Neural cell (in vitro differentiated cells): ENCODE measurements at regions not wholly inside any gene's neighbourhood (a gene's known extent, or its start where the extent isn't known, plus 50 kb on each side); places are given as distances from the start of the nearest gene placed in this dataset.

Source experiments
- H2AFZ ChIP-seq: fragments of 200-600, 300-800 bp; sonication (generic), shearing (Covaris generic); 2 replicates; pipeline ENCODE4 v1.6.0; 2014; ENCODE audit warnings: low read depth, mild to moderate bottlenecking, antibody characterized with exemption, low read length, moderate library complexity
- H3F3A ChIP-seq: fragments of 200-600 bp; shearing (Covaris generic); 2 replicates; pipeline ENCODE4 v1.6.1; 2016; ENCODE audit warnings: mild to moderate bottlenecking, moderate library complexity, mixed read lengths, antibody characterized with exemption, low read length; ENCODE audit not compliant: insufficient read depth, poor library complexity, severe bottlenecking
- H3K27ac ChIP-seq: fragments of 200-600, 300-800 bp; sonication (generic), shearing (Covaris generic); 2 replicates; pipeline ENCODE4 v1.5.1; 2014; ENCODE audit warnings: mild to moderate bottlenecking, low read length, moderate library complexity
- H3K27me3 ChIP-seq: fragments of 300-800, 200-600 bp; sonication (generic), shearing (Covaris generic); 2 replicates; pipeline ENCODE4 v1.6.0; 2014; ENCODE audit warnings: mild to moderate bottlenecking, low read depth, low read length, moderate library complexity; ENCODE audit not compliant: insufficient read depth
- H3K36me3 ChIP-seq: fragments of 300-800, 200-600 bp; sonication (generic), shearing (Covaris generic); 2 replicates; pipeline ENCODE4 v1.5.1; 2014; ENCODE audit warnings: mild to moderate bottlenecking, antibody characterized with exemption, low read length, moderate library complexity; ENCODE audit not compliant: insufficient read depth
- H3K4me2 ChIP-seq: fragments of 300-800, 200-600 bp; sonication (generic), shearing (Covaris generic); 2 replicates; pipeline ENCODE4 v1.6.0; 2014; ENCODE audit warnings: mild to moderate bottlenecking, low read length
- H3K4me3 ChIP-seq: fragments of 300-800, 200-600 bp; sonication (generic), shearing (Covaris generic); 2 replicates; pipeline ENCODE4 v1.5.1; 2014; ENCODE audit warnings: mild to moderate bottlenecking, low read length, moderate library complexity
- H3K79me2 ChIP-seq: fragments of 200-600 bp; shearing (Covaris generic); replicated peaks from 2 replicates; pipeline ENCODE4 v1.6.0; 2014; ENCODE audit warnings: mild to moderate bottlenecking, low read length, moderate library complexity; ENCODE audit not compliant: insufficient read depth
- H3K9ac ChIP-seq: fragments of 300-800, 200-600 bp; sonication (generic), shearing (Covaris generic); 2 replicates; pipeline ENCODE4 v1.6.1; 2016; ENCODE audit warnings: mild to moderate bottlenecking, low read length, mixed read lengths
- H3K9me2 ChIP-seq: fragments of 200-600 bp; shearing (Covaris generic); 2 replicates; pipeline ENCODE4 v1.6.1; 2016; ENCODE audit warnings: mild to moderate bottlenecking, low read length, mixed read lengths; ENCODE audit not compliant: insufficient read depth
- H3K9me3 ChIP-seq: fragments of 200-600, 300-800 bp; sonication (generic), shearing (Covaris generic); 2 replicates; pipeline ENCODE4 v1.6.1; 2016; ENCODE audit warnings: mild to moderate bottlenecking, mixed run types, low read length, moderate library complexity, mixed read lengths
- H4K20me1 ChIP-seq: fragments of 200-600 bp; shearing (Covaris generic); 2 replicates; pipeline ENCODE4 v1.6.1; 2016; ENCODE audit warnings: mild to moderate bottlenecking, mixed run types; ENCODE audit not compliant: insufficient read depth
- CTCF ChIP-seq: fragments of 450-650 bp; IDR thresholded peaks from 2 replicates; pipeline ENCODE4 v1.5.1; 2014; ENCODE audit warnings: antibody characterized with exemption, mild to moderate bottlenecking, moderate library complexity; ENCODE audit not compliant: poor library complexity, severe bottlenecking
- EP300 ChIP-seq: fragments of 450-650 bp; conservative IDR thresholded peaks from 2 replicates; pipeline ENCODE4 v1.6.1; 2014; ENCODE audit warnings: antibody characterized with exemption, mild to moderate bottlenecking, moderate library complexity; ENCODE audit not compliant: poor library complexity, severe bottlenecking
- EZH2 ChIP-seq: fragments of 200-600, 300-800 bp; shearing (Covaris generic), sonication (generic); IDR thresholded peaks from 2 replicates; pipeline ENCODE4 v1.6.1; 2014; ENCODE audit warnings: antibody characterized with exemption, low read length, borderline replicate concordance, mild to moderate bottlenecking; ENCODE audit not compliant: insufficient read depth, poor library complexity, severe bottlenecking
- MXI1 ChIP-seq: fragments of 450-650 bp; conservative IDR thresholded peaks from 2 replicates; pipeline ENCODE4 v1.6.1; 2014; ENCODE audit warnings: antibody characterized with exemption, mild to moderate bottlenecking; ENCODE audit not compliant: poor library complexity, severe bottlenecking
- POLR2AphosphoS5 ChIP-seq: IDR thresholded peaks from 2 replicates; pipeline ENCODE4 v1.6.1; 2012
- RAD21 ChIP-seq: fragments of 450-650 bp; conservative IDR thresholded peaks from 2 replicates; pipeline ENCODE4 v1.6.1; 2014; ENCODE audit warnings: antibody characterized with exemption, mild to moderate bottlenecking, moderate library complexity
- REST ChIP-seq: IDR thresholded peaks from 2 replicates; pipeline ENCODE4 v1.6.1; 2012; ENCODE audit warnings: borderline replicate concordance
- SMC3 ChIP-seq: fragments of 450-650 bp; conservative IDR thresholded peaks from 2 replicates; pipeline ENCODE4 v1.6.1; 2014; ENCODE audit warnings: antibody characterized with exemption, mild to moderate bottlenecking, moderate library complexity; ENCODE audit not compliant: poor library complexity
- TAF1 ChIP-seq: IDR thresholded peaks from 2 replicates; pipeline ENCODE4 v1.6.1; 2012; ENCODE audit warnings: low read depth

- Histone ChIP-seq H3K9me3 (no peaks in the 10 kb centered on the region), H3K79me2 (no peaks in the 10 kb centered on the region), H3K36me3 (no peaks in the 10 kb centered on the region), H3K27me3 (no peaks in the 10 kb centered on the region), H3K9me2 (no peaks in the 10 kb centered on the region), H3K4me2 (no peak overlapping the region), H3K4me3 (no peak overlapping the region), H2AFZ (no peak overlapping the region), H3F3A (no peaks in the 10 kb centered on the region), H3K9ac (no peak overlapping the region), H3K27ac (no peak overlapping the region), H4K20me1 (no peaks in the 10 kb centered on the region)
- no peak for TF ChIP-seq EP300
- TF ChIP-seq REST, result no peak
- no peak for TF ChIP-seq TAF1
- TF ChIP-seq EZH2, result no peak
- TF ChIP-seq RAD21, result no peak
- TF ChIP-seq POLR2AphosphoS5, result no peak
- no peak for TF ChIP-seq SMC3
- TF ChIP-seq MXI1, result no peak
- TF ChIP-seq CTCF, result no peak
Observed at GRCh38 chr4:20626326-20627005, 73.8 kb upstream of the PACRGL start.

GRCh38 chr4:20627866-20628265 lies 72.4 kb upstream of the PACRGL start:
- no peak for TF ChIP-seq MXI1
- no peak for TF ChIP-seq REST
- no peak for TF ChIP-seq RAD21
- TF ChIP-seq EP300, result no peak
- no peak for TF ChIP-seq TAF1
- TF ChIP-seq SMC3, result no peak
- no peak for TF ChIP-seq CTCF
- TF ChIP-seq POLR2AphosphoS5, result no peak
- TF ChIP-seq EZH2, result no peak
- H3F3A ChIP-seq, result no peaks in the 10 kb centered on the region
- no peak overlapping the region for H3K4me3 ChIP-seq
- no peaks in the 10 kb centered on the region for H4K20me1 ChIP-seq
- no peaks in the 10 kb centered on the region for H3K27me3 ChIP-seq
- H2AFZ ChIP-seq, result no peak overlapping the region
- no peak overlapping the region for H3K27ac ChIP-seq
- no peaks in the 10 kb centered on the region for H3K9me2 ChIP-seq
- H3K36me3 ChIP-seq, result no peaks in the 10 kb centered on the region
- H3K9ac ChIP-seq, result no peak overlapping the region
- no peaks in the 10 kb centered on the region for H3K79me2 ChIP-seq
- H3K4me2 ChIP-seq, result no peak overlapping the region
- H3K9me3 ChIP-seq, result no peaks in the 10 kb centered on the region
